Muscle of back (tissue), 3 donors: ENCODE measurements at regions not wholly inside any gene's neighbourhood (a gene's known extent, or its start where the extent isn't known, plus 50 kb on each side); places are given as distances from the start of the nearest gene placed in this dataset.

Experiments used
- DNase-seq, 3 donors: peaks; one replicate each; pipeline versions ENCODE4 v3.0.0 to v3.0.0-alpha.2; 2013

- DNase-seq = no peak
Observed at GRCh38 chr16:85387171-85387507, 226.0 kb upstream of the GSE1 start.

DNA sequence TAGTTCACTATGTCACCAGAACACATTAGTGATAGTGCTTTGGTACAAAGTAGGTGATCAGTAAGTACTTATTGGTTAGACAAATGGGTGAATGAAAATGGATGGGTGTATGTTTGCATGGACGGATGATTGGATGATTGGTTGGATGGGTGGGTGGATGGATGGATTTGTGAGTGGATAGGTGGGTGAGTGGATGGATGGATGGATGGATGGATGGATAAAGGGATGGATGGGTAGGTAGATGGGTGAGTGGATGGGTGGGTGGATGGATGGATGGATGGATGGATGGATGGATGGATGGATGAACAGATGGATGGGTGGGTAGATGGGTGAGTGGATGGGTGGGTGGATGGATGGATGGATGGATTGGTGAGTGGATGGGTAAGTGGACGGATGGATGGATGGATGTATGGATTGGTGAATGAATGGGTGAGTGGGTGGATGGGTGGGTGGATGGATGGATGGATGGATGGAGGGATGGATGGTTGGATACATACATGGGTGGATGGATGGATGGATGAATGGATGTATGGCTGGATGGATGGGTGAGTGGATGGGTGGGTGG is 225.3 kb upstream of the GSE1 start:
- no peak for DNase-seq

DNA sequence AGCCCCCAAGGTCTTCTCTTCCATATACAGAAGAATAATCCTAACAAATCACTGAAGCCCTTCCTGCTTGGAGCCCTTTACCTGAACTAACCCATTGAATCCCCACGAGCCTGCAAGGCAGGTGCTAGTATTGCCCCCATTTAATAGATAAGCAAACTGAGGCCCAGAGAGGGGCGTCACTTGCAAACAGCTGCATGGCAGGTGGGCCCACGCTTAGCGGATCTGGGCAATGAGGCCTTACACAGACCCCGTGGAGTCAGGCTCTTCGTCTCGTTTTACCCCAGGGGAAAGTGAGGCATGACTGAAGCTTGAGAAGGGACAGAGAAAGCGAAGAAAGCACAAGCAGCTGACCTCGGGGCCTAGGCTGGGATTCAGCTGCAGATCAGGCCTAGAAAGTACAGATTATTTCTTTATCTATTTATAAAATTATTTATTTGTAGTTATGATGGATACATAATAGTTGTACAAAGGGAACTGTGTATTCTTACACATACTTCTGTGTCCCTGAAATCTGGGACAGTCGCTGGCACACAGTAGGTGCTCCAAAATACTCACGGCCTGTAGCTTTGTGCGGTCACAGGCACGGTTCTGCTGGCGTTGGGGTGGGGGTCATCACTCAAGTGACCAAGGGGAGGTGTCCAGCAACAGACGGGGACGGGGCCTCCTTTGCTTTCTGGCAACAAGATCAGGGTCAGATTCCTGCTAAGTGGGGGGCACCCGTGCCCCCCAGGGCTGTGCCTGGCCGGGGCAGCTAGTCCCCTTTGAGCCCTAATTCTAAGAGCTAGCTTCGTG is 223.2 kb upstream of the GSE1 start:
- DNase-seq = no peak

GRCh38 chr16:85390511-85391174 is 222.5 kb upstream of the GSE1 start:
- peak in 2 of 3 donors; percentile 68 to 77 for DNase-seq

GRCh38 chr16:85391175-85391707 is 221.9 kb upstream of the GSE1 start:
- DNase-seq = no peak

DNA sequence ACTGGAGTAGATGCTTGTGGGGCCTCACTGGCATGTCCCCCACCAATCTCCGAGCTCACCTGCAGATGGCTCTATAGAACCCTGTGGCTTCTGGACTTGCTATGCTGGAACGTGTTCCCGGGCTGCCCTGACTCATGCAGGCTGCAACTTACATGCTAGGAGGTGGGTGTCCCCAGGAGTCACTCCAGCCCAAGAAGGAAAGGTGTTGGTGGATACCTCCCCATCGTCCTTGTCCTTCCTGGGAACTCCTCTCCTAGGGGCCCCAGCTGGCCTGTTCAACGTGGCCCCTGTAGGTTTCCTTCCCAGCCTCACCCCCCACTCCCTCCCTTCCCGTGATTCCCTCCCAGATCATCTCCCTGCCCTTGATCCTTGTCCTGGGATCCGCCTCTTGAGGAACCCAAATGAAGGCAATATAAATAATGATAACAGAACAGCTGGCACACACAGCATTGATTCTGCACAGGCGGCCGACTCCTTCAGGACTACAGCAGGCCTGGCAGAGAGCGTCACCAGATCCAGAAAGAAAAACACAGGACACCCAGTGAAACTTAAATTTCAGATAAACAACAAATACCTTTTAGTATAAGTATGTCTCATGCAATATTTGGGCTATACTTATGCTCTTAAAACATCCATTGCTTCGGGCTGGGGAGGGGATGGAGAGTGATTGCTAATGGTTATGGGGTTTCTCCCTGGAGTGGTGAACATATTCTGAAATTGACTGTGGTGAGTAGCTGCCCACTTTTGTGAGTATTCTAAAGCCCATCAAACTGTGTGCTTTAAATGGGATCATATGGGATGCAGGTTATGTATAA is 221.1 kb upstream of the GSE1 start:
- no peak for DNase-seq

DNA sequence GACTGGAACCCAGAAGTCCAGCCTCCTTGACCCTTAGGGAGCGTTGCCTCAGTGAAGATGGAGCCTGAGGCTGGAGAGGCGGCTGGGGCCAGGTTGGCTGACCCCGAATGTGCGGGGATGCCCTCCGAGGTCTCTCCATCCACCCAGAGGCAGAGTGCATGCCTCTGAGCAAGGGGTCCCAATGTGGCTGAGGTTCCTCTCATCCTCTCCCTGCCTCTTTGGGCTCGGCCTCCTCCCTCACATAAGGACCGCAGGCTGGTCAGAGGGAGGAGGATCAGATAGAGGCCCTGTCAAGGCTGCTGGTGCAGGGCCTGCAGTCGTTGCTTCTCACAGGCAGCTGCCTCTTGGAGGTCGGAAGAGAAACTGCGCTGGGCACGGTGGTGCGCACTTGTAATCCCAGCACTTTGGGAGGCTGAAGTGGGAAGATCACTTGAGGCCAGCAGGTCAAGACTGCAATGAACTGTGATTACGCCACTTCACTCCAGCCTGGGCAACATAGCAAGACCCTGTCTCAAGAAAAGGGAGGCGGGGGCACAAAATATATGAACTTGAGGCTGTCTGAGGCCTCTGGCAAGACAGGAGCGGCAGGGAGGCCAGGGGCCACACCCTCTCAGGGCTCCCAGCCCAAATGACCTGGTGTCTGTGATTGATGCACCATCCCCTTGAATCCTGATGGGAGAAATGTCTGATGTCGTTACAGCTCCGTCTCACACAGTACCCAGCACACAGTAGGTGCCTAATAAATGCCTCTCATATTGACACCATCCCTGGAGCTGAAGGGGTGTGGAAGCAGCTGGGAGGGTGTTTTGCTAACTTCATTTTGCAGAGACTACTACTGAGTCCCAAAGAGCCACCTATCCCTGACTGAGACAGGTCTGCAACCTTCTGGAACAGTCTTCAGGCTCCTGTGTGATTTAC is 220.1 kb upstream of the GSE1 start:
- no peak for DNase-seq

- peak in 2 of 3 donors; percentile 72 to 87 for DNase-seq
Observed at GRCh38 chr16:85393674-85394451, 219.3 kb upstream of the GSE1 start.

- DNase-seq = no peak
Observed at GRCh38 chr16:85394456-85395206, 218.5 kb upstream of the GSE1 start.

GRCh38 chr16:85395207-85395912 is 217.8 kb upstream of the GSE1 start:
- DNase-seq = peak in 2 of 3 donors; percentile 59 to 95

DNA sequence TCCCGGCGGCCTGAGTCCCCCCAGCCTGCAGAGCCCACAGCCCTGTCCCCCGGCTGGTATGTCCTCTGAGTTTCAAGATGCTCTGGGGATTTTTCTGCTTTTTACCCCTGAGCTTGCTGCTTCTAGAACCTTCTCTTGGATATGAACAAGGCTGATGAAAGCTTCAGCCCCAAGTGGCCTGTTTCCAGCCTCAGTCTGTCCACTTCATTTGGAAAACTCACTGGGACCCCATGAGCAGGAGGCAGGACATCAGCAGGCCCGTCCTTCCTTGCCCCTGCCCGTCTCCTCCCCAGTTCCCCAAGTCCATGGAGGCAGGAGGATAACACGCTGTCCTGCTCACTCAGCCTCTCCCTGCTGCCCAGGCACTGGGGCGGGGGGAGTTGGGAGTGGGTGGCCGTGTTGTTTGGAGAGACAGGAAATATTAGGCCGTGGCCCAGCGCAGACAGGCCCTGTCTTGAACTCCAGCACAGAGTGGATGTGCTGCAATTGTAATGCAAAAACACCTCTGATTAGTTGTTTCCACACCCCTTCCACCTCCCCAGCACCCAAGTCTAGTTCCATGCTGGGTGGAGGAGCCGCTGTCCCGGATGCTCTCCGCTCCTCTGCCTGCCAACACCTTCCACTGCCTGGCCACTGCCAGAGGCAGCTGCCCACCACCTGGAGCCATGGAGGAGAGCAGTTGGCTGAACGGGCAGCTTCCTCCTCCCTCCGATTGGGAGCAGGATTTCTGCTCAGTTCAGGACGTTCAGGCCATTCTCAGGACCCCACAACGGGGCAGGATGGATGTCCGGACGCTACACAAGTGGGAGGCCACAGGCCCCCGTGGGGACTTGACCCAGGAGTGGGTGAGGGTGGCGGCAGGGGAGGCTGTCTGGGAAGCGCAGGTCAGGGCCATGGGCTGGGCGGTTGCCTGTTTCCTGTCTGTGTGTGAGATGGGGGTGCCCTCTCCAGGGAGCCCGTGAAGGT is 216.9 kb upstream of the GSE1 start:
- DNase-seq = peak in 1 of 3 donors; percentile 56

DNA sequence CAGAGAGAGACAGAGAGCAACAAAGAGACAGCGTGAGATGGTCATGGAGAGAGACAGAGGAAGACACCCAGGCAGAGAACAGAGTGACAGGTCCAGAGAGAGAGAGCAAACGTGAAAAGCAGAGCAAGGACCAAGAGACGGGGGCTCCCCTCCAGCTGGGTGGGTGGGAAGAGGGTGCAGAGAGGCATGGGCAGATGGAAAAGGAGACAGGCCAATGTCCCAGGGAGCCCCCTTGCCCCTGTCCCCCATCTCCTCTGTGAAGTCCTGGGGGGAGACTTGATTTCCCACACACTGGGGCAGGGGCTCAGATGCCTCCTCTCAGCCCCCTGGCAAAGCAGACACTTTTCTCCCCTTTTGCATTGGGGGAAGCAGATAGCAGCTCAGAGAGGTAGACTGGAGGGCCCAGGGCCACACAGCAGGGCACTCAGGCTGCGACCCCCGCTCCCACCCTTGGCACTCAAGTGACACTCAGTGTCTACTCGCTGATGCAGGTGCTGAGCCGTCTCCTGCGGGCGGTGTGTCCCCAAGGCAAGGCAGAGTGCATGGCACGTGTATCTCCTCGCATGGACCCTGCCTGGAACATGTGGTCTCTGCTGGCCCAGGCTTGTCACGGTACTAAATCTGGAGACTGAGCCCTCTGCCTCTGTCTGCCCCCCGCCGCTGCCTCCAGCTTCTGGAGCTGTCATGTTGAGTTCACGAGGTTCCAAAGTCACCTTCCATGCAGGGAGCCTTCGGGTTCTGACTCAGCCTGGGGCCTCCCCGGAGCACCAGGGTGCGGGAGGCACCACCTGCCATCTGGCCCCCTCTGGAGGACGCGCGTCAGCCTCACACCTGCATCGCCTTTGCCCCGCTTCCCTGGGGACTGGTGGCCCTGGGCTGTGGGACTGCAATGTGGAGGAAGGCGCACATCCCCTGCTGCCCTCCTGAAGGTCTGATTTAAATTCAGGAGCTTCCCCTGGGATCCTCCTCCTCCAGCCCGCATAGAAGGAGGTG is 215.9 kb upstream of the GSE1 start:
- no peak for DNase-seq

- no peak for DNase-seq
Observed at GRCh38 chr16:85398050-85398451, 215.1 kb upstream of the GSE1 start.

DNA sequence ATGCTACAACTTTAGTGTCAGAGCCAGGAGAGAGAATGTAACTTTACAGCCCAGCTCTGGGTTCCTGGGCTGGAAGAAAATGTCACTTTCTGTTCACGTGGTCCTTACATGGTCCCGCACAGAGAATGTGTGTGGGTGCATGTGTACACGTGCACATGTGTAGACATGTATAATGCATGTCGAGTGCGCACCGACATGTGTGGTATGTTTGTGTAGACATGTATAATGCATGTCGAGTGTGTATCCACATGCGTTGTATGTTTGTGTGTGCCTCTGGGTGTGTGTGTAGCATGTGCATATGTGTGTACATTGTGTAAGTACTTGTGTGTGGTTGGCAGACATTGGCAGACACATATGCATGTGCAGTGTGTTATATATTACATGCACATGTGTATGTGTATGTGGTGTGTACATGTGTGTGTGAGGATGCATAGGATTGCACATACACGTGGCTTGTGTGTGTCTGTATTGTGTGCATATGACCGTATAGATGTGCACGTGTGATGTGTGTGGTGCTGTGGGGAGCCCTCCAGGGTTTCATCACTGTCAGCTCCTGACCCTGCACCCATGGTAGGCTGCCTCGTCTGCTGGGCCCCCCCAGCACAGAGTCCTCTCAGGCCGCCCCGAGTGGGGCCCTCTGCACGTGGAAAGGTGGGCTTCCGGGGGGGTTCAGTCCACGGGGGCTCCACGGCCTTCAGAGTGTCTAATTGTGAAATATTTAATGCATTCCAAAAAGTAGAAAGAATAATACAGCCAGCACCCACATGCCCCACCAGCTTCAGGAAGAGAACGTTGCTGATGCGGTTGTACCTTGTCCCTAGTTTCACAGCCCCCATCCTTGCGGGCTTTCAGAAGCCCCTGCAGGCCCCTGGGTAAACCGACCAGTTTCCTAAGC is 214.2 kb upstream of the GSE1 start:
- DNase-seq = no peak
